OCI-LY7 (cell line): ENCODE measurements at regions not wholly inside any gene's neighbourhood (a gene's known extent, or its start where the extent isn't known, plus 50 kb on each side); places are given as distances from the start of the nearest gene placed in this dataset.

Experiments
- BruUV-seq: library from RNA; stranded (reverse); fragments of 400-500 nt; replicated peaks from 2 replicates; lab custom pipeline; 2021; lab: Mats Ljungman, UMichigan
- CTCF ChIA-PET: fragments of 300-600 bp; sonication (Branson Sonifier 250); formaldehyde crosslinking; loops from one replicate; lab custom pipeline; 2022; ENCODE audit warnings: antibody characterized with exemption; ENCODE audit not compliant: unreplicated experiment; lab: Charles Lee
- POLR2A ChIA-PET: fragments of 300-600 bp; sonication (Branson Sonifier 250); formaldehyde crosslinking; loops from one replicate; lab custom pipeline; 2022; ENCODE audit warnings: antibody characterized with exemption; lab: Charles Lee
- DNase-seq: peaks from one replicate; pipeline ENCODE4 v3.0.0-alpha.2; 2015; ENCODE audit warnings: low spot score
- H2AFZ ChIP-seq: fragments of 200-600 bp; sonication (generic), shearing (Covaris generic); 2 replicates; pipeline ENCODE4 v1.6.1; 2014; ENCODE audit warnings: mild to moderate bottlenecking, antibody characterized with exemption, low read length, moderate library complexity
- H3K27ac ChIP-seq: fragments of 200-600 bp; sonication (generic); 2 replicates; pipeline ENCODE4 v1.5.1; 2014; ENCODE audit warnings: mixed run types, low read depth, mild to moderate bottlenecking, moderate library complexity, low read length, inconsistent platforms; ENCODE audit not compliant: poor library complexity, severe bottlenecking
- H3K36me3 ChIP-seq: fragments of 200-600 bp; sonication (generic); 2 replicates; pipeline ENCODE4 v1.6.1; 2014; ENCODE audit warnings: mild to moderate bottlenecking, antibody characterized with exemption, low read length, moderate library complexity, mixed read lengths; ENCODE audit not compliant: insufficient read depth
- H3K4me1 ChIP-seq: fragments of 200-600 bp; sonication (generic); 2 replicates; pipeline ENCODE4 v1.5.1; 2014; ENCODE audit warnings: mild to moderate bottlenecking, low read length; ENCODE audit not compliant: insufficient read depth, poor library complexity, severe bottlenecking
- H3K4me2 ChIP-seq: fragments of 200-600 bp; sonication (generic); 2 replicates; pipeline ENCODE4 v1.6.1; 2014; ENCODE audit warnings: mild to moderate bottlenecking, low read length
- H3K4me3 ChIP-seq: fragments of 200-600 bp; sonication (generic); 2 replicates; pipeline ENCODE4 v1.5.1; 2014; ENCODE audit warnings: mild to moderate bottlenecking, low read depth, low read length; ENCODE audit not compliant: poor library complexity, severe bottlenecking
- H3K79me2 ChIP-seq: fragments of 200-600 bp; sonication (generic); 2 replicates; pipeline ENCODE4 v1.6.1; 2016; ENCODE audit warnings: low read depth, mild to moderate bottlenecking, low read length, moderate library complexity, mixed read lengths; ENCODE audit not compliant: insufficient read depth
- H3K9me2 ChIP-seq: fragments of 200-600 bp; sonication (generic); 2 replicates; pipeline ENCODE4 v1.6.1; 2016; ENCODE audit warnings: mild to moderate bottlenecking, low read length, mixed read lengths; ENCODE audit not compliant: insufficient read depth
- H3K9me3 ChIP-seq: fragments of 200-600 bp; sonication (generic); 2 replicates; pipeline ENCODE4 v1.6.1; 2014; ENCODE audit warnings: mild to moderate bottlenecking, mixed run types, low read length, mixed read lengths
- H4K20me1 ChIP-seq: fragments of 200-600 bp; sonication (generic); 2 replicates; pipeline ENCODE4 v1.6.1; 2014; ENCODE audit warnings: mild to moderate bottlenecking, antibody characterized with exemption, low read length, moderate library complexity, mixed read lengths; ENCODE audit not compliant: insufficient read depth
- CTCF ChIP-seq: fragments of 200-600 bp; sonication (generic); conservative IDR thresholded peaks from 2 replicates; pipeline ENCODE4 v1.5.1; 2014; ENCODE audit warnings: mild to moderate bottlenecking, antibody characterized with exemption, low read length, moderate library complexity, mixed read lengths
- EZH2phosphoT487 ChIP-seq: fragments of 200-600 bp; sonication (generic); IDR thresholded peaks from 2 replicates; pipeline ENCODE4 v1.6.1; 2018; ENCODE audit warnings: low read depth, borderline replicate concordance, mild to moderate bottlenecking, mixed run types, antibody characterized with exemption, low read length, moderate library complexity, mixed read lengths
- intact Hi-C: fragments of 100-400 bp; cut with micrococcal nuclease; formaldehyde crosslinking; loops from one replicate; pipeline ENCODE4 v1.10.0; 2022; ENCODE audit not compliant: unreplicated experiment

GRCh38 chr2:175436076-175436475, 254.6 kb upstream of the ATP5MC3 start:
- CTCF ChIA-PET, result no interaction called here
- H3K4me3 ChIP-seq, result no peak overlapping the region
- H3K4me1 ChIP-seq, result no peaks in the 10 kb centered on the region
- POLR2A ChIA-PET, result interaction anchor here (0.7 to 1.1 kb wide), 2 partner anchors 21 to 100 kb away, joined by 3 read pairs; no protein-coding TSS in a partner anchor
- no TSS peak for BruUV-seq
- TF ChIP-seq EZH2phosphoT487 (no peak), CTCF (no peak)
- no peak overlapping the region for H3K4me2 ChIP-seq
- no peaks in the 10 kb centered on the region for H3K9me3 ChIP-seq
- H3K36me3 ChIP-seq, result no peaks in the 10 kb centered on the region
- no peak overlapping the region for H2AFZ ChIP-seq
- intact Hi-C loops, result no loop called here
- H3K9me2 ChIP-seq, result no peaks in the 10 kb centered on the region
- H3K79me2 ChIP-seq, result no peaks in the 10 kb centered on the region
- H4K20me1 ChIP-seq, result no peaks in the 10 kb centered on the region
- H3K27ac ChIP-seq, result no peak overlapping the region
- no peak for DNase-seq

- Histone ChIP-seq H3K4me3 (no peak overlapping the region), H3K9me3 (no peaks in the 10 kb centered on the region), H3K79me2 (no peaks in the 10 kb centered on the region), H3K36me3 (no peaks in the 10 kb centered on the region), H3K4me2 (no peak overlapping the region), H2AFZ (no peak overlapping the region), H3K9me2 (no peaks in the 10 kb centered on the region), H3K27ac (no peak overlapping the region), H3K4me1 (no peaks in the 10 kb centered on the region), H4K20me1 (no peaks in the 10 kb centered on the region)
- no TSS peak for BruUV-seq
- intact Hi-C loops, result no loop called here
- CTCF ChIA-PET, result no interaction called here
- DNase-seq, result no peak
- POLR2A ChIA-PET, result interaction anchor here (0.6 to 0.7 kb wide), 2 partner anchors 20 to 27 kb away, joined by 3 to 5 read pairs; no protein-coding TSS in a partner anchor
- no peak for TF ChIP-seq CTCF
- no peak for TF ChIP-seq EZH2phosphoT487
Observed at GRCh38 chr2:175435012-175435411, 253.5 kb upstream of the ATP5MC3 start.

- DNase-seq, result no peak
- Histone ChIP-seq H2AFZ (no peak overlapping the region), H3K36me3 (no peaks in the 10 kb centered on the region), H4K20me1 (no peaks in the 10 kb centered on the region), H3K27ac (no peak overlapping the region), H3K4me1 (no peaks in the 10 kb centered on the region), H3K4me2 (no peak overlapping the region), H3K79me2 (no peaks in the 10 kb centered on the region), H3K9me3 (no peaks in the 10 kb centered on the region), H3K9me2 (no peaks in the 10 kb centered on the region), H3K4me3 (no peak overlapping the region)
- ChIA-PET POLR2A (interaction anchor here (0.7 kb wide), 1 partner anchor 585 kb away, joined by 5 read pairs; no protein-coding TSS in a partner anchor), CTCF (no interaction called here)
- TF ChIP-seq EZH2phosphoT487 (no peak), CTCF (no peak)
- intact Hi-C loops, result no loop called here
- BruUV-seq, result no TSS peak
Observed at GRCh38 chr2:175432793-175433192, 251.3 kb upstream of the ATP5MC3 start.
